NCI-H460 (cell line): ENCODE measurements at regions not wholly inside any gene's neighbourhood (a gene's known extent, or its start where the extent isn't known, plus 50 kb on each side); places are given as distances from the start of the nearest gene placed in this dataset.

Experiments used
- DNase-seq: peaks from one replicate; pipeline ENCODE4 v3.0.0-alpha.2; 2016; ENCODE audit warnings: low read depth; ENCODE audit errors: extremely low read depth

DNA sequence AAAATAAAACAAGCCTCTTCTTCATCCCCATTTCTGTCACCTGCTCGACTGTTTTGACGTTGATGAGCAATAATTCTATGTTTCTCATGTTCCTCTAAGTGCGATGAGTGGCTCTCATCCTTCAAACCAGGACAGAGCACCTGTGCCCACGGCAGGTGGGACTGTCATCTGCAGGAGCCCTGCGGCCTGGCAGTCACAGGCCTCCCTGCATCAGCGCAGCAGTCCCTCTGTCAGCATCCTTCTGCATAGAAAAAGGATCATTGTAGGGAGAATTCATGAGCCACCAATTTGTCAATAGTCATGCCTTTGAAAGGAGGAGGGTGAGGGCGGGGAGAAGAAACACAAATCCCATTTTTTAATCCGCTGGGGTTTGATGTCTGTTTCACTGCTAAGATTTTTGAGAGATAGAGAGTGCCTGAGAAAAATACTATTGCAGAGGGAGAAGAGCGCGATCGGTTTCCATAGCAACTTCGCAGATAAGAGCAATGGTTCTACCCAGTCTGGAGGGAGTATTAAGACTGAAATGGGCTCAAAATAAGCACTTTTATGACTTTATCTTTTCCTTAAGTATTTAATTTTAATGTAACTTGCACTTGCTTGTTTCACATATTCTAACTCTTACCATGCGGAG, 234.3 kb upstream of the NCKAP5 start:
- DNase-seq, result no peak

DNA sequence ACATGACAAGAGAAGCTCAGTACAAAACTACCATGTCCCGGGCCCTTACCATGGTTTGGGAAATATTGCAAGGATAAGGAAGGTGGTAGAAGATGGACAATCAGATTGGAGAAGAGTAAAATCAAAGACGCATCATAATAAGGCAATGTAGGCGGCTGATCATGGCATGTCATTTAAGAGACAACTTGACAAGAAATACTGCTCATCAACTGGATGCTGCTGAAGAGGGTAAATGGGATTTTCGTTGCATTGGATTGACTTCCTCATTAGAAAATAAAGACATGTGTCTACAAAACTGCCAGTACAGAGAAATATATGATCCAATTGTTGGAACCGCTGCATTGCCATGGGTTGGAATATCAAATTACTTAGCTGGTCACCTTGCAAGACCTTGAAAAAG, 238.3 kb upstream of the NCKAP5 start:
- no peak for DNase-seq

GRCh38 chr2:133809485-133809884, 241.2 kb upstream of the NCKAP5 start:
- DNase-seq, result no peak

- DNase-seq, result no peak
Measured at GRCh38 chr2:133810559-133810958, 242.3 kb upstream of the NCKAP5 start.

DNA sequence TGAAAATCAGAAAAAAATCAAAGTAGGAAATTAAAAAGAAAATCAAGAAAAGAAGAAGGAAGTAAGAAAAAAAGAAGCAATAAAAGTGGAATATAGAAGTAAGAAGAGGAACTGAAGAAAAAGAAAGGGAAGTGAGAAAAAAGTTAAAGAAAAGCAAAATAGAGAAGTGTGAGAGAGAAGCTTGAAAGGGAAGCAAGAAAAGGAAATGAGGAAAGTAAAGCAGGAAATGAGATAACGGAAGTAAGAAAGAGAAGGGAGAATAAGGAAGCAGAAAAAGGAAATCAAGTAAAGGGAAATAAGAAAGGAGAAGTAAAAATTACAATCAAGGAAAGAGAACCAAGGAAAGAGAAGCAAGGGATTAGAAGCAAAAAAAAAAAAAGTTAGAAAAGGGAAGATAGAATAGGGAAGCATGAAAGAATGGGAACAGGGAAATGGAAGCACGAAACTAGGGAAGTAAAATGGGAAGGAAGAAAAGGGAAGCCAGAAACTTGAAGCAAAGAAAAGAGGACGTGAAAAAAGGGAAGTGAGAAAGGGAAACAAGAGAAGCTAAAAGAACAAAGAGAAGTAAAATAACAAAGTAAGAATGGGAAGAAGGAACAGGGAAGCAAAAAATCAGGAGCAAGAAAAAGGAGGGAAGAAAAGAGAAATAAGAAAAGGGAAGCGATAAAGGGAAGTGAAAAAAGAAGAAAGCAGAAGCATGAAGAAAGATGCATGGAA, 243.3 kb upstream of the NCKAP5 start:
- no peak for DNase-seq

DNA sequence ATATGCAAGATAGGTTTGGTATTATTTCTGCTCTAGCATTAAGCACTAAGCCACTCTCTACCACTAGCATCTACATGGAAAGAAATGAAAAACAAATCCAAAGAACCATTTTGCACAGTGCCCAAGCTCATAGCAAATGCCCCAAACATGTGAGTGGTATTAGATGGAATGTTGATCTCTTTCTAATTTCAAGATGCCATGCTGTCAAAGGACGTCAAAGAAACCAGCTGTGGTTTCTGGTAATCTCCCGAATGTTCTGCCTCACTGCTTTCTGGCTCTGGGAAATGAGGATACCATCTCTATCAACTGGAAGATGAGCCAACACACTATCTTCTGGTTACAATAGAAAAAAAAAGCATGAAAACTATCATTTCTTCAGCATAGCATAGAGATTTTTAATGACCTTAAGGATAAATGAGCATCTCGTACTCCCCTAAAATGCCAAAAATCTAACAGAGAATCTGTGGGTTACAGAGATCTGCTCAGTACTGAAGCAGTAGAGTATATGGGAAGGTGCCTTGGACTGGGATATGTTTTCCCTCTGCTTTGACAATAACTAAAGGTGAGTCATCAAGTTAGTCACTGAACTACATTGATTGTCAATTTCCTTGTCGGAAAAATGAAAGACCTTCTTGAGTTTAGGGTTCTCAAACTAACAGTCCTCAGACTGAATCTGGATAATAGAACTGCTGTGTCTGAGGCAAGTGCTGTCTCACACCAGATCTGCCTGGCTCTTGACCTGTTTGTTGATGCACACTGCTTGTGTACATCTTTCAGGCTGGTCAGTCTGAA, 244.8 kb upstream of the NCKAP5 start:
- DNase-seq, result no peak

GRCh38 chr2:133814890-133815289, 246.6 kb upstream of the NCKAP5 start:
- no peak for DNase-seq

DNA sequence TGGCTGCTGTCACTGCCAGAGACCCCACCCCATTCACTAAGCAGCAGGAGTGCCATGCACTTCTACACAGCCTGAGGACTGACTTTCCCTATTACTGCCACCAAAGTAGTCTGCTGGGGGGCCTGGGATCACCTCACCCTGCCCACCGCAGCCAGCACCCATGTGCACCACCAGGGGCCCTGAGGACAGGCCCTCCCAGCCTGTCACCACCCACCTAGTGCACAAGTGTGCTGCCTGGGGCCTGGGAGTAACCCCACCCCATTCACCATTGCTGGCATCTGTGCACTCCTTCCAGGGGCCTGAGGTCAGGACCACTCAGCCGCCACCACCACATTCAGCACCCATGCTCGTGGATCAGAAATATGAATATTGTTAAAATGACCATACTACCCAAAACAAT, 247.8 kb upstream of the NCKAP5 start:
- no peak for DNase-seq

GRCh38 chr2:133817680-133818566, 249.7 kb upstream of the NCKAP5 start:
- peak; percentile 93 for DNase-seq

- DNase-seq, result no peak
Measured at GRCh38 chr2:133818661-133819060, 250.4 kb upstream of the NCKAP5 start.

- no peak for DNase-seq
Measured at GRCh38 chr2:133819906-133820305, 251.6 kb upstream of the NCKAP5 start.

GRCh38 chr2:133821107-133821760, 253.0 kb upstream of the NCKAP5 start:
- no peak for DNase-seq

GRCh38 chr2:133822517-133823225, 254.4 kb upstream of the NCKAP5 start:
- DNase-seq, result no peak

DNA sequence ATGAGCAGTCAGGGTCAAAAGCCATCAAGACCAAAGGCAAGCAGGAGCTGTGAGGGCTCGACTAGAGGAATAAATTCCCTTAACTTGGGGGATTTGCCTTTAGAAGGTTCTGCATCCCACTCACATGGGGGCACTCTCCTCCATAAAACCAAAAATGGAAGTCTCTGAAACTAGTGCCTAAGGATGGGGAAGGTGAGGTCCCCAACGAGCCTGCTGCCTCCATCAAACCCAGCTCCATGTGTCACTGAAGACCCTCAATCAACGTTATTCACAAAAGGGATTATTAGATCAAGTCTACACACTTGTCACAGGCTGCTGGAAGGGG, 254.9 kb upstream of the NCKAP5 start:
- no peak for DNase-seq

DNA sequence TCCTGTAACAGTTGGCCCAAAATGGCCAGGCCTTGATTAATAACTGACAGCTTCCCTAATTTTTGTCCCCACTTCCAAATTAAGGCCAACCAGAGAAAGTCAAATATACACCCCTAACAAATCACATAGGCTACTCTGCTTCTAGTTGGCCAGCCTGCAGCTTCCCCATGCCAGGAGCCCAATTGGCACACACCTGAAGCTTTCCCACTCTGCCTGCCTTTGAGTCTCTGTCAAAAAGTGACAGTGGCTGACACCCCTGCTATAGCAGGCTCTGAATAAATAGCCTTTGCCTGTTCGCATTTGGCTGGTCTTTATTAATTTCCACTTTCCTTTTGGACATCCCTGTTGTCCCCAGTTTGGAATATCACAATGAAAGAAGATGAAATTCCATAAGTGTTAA, 256.6 kb upstream of the NCKAP5 start:
- no peak for DNase-seq

DNA sequence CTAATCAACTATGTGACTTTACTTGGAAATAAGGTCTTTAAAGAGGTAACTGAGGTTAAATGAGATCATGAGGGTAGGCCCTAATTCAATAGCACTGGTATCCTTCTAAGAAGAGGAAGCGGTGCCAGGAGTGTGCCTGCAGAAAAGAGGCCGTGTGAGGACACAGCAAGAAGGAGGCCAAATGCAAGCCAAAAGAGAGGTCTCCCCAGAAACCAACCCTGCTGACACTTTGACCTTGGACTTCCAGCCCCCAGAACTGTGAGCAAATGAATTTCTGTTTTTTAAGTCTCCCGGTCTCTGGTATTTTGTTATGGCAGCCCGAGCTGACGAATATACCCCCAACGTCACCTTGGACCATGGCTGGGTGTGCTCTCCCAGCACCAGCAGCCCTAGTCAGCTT, 257.5 kb upstream of the NCKAP5 start:
- no peak for DNase-seq

GRCh38 chr2:133828913-133829312, 260.6 kb upstream of the NCKAP5 start:
- no peak for DNase-seq

GRCh38 chr2:133829450-133830020, 261.3 kb upstream of the NCKAP5 start:
- no peak for DNase-seq

DNA sequence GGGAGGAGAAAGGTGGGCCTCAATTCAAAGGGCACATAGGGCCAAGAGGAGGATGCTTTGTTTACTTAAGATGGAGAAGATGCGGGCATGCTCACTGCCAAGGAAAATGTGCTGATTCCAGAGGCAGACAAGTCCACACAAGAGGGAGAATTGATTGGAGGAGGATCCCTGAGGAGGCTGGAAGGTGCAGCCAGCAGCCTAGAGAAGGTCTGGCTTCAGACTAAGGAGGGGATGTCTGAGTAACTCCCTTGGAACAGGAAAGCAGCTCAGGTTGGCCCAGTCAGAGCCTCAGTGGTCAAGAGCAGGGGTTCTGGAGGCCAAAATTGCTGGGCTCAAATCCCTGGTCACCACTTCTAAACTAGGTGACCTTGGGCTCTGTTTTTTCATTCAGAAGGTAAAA, 265.5 kb upstream of the NCKAP5 start:
- no peak for DNase-seq
